Tibial nerve (tissue), 4 donors: ENCODE measurements at regions not wholly inside any gene's neighbourhood (a gene's known extent, or its start where the extent isn't known, plus 50 kb on each side); places are given as distances from the start of the nearest gene placed in this dataset.

Source experiments
- DNase-seq, 2 donors: peaks; one replicate each; pipeline ENCODE4 v3.0.0-alpha.2; 2019; ENCODE audit warnings: low spot score in 2 of 2
- H3K27ac ChIP-seq, 4 donors: fragments of 200-600 bp; sonication (generic) in 3 of 4; one replicate each; pipeline ENCODE4 v1.5.1; 2017 to 2019; ENCODE audit warnings: mild to moderate bottlenecking in 1 of 4
- H3K27me3 ChIP-seq, 2 donors: fragments of 200-600 bp; sonication (generic) in 1 of 2; one replicate each; pipeline versions ENCODE4 v1.5.1 to v1.6.0; 2017 to 2019
- H3K36me3 ChIP-seq, 3 donors: fragments of 200-600 bp; sonication (generic); one replicate each; pipeline ENCODE4 v1.5.1; 2018 to 2019
- H3K4me1 ChIP-seq, 4 donors: fragments of 200-600 bp; sonication (generic) in 3 of 4; one replicate each; pipeline ENCODE4 v1.5.1; 2017 to 2019
- H3K4me3 ChIP-seq, 4 donors: fragments of 200-600 bp; sonication (generic) in 3 of 4; one replicate each; pipeline ENCODE4 v1.5.1; 2017 to 2019; ENCODE audit warnings: mild to moderate bottlenecking in 1 of 4, moderate library complexity in 1 of 4
- H3K9me3 ChIP-seq, 4 donors: fragments of 200-600 bp; sonication (generic) in 3 of 4; one replicate each; pipeline ENCODE4 v1.5.1; 2017 to 2019
- CTCF ChIP-seq, 5 experiments: fragments of 200-600 bp in 3 of 5; fragments of 450-650 bp in 2 of 5; sonication (generic) in 3 of 5; IDR thresholded peaks; one replicate each; pipeline ENCODE4 v1.5.1; 2016 to 2019; ENCODE audit warnings: antibody characterized with exemption in 5 of 5, mild to moderate bottlenecking in 3 of 5, moderate library complexity in 2 of 5
- EP300 ChIP-seq, 2 donors: sonication (generic); formaldehyde crosslinking; IDR thresholded peaks; one replicate each; pipeline ENCODE4 v1.6.1; 2017; ENCODE audit warnings: antibody characterized with exemption in 2 of 2, mild to moderate bottlenecking in 1 of 2
- POLR2A ChIP-seq, 2 donors: fragments of 450-650 bp; IDR thresholded peaks; one replicate each; pipeline ENCODE4 v1.6.1; 2017; ENCODE audit warnings: antibody characterized with exemption in 2 of 2, mild to moderate bottlenecking in 2 of 2, moderate library complexity in 2 of 2
- WGBS, 2 donors: methylation state at CpG; one replicate each; pipeline ENCODE4 v1.1.5; 2018; 5-methylcytosine and 5-hydroxymethylcytosine counted together

- no peak for DNase-seq
- no peak overlapping the region for H3K27ac ChIP-seq
- H3K9me3 ChIP-seq: no peaks in the 10 kb centered on the region
- H3K36me3 ChIP-seq: no peaks in the 10 kb centered on the region
- 86 to 93% methylated on average over 1 of the region's 1 CpG for WGBS, 2 donors
- TF ChIP-seq EP300 (IDR thresholded peaks at IDR 0.05) (no peak), CTCF (IDR thresholded peaks at IDR 0.05) (no peak)
- H3K4me1 ChIP-seq: peaks cover 0 to 13% (median 0%) of the 10 kb centered on the region in 4 donors
- no peak overlapping the region for H3K4me3 ChIP-seq
- no peaks in the 10 kb centered on the region for H3K27me3 ChIP-seq
These were observed 159.3 kb downstream of the FAM124B start for GRCh38 chr2:224242561-224242960.

GRCh38 chr2:224241812-224242211, 160.1 kb downstream of the FAM124B start:
- Histone ChIP-seq H3K36me3 (no peaks in the 10 kb centered on the region), H3K27ac (no peak overlapping the region), H3K9me3 (peaks cover 0 to 4% (median 0%) of the 10 kb centered on the region in 4 donors), H3K4me1 (peaks cover 0 to 13% (median 0%) of the 10 kb centered on the region in 4 donors), H3K4me3 (no peak overlapping the region), H3K27me3 (no peaks in the 10 kb centered on the region)
- DNase-seq: no peak
- no peak for TF ChIP-seq POLR2A (IDR thresholded peaks at IDR 0.05)
- TF ChIP-seq EP300 (IDR thresholded peaks at IDR 0.05): no peak
- no peak for TF ChIP-seq CTCF (IDR thresholded peaks at IDR 0.05)
- 90 to 95% methylated on average over 3 of the region's 3 CpGs for WGBS, 2 donors

- no peaks in the 10 kb centered on the region for H3K36me3 ChIP-seq
- no peak for DNase-seq
- H3K27me3 ChIP-seq: no peaks in the 10 kb centered on the region
- WGBS, 2 donors: 61 to 76% methylated on average over 1 of the region's 1 CpG
- H3K4me3 ChIP-seq: no peak overlapping the region
- no peak for TF ChIP-seq POLR2A (IDR thresholded peaks at IDR 0.05)
- TF ChIP-seq EP300 (IDR thresholded peaks at IDR 0.05): no peak
- no peak for TF ChIP-seq CTCF (IDR thresholded peaks at IDR 0.05)
- peaks cover 0 to 13% (median 0%) of the 10 kb centered on the region in 4 donors for H3K4me1 ChIP-seq
- no peak overlapping the region for H3K27ac ChIP-seq
- H3K9me3 ChIP-seq: peaks cover 0 to 6% (median 0%) of the 10 kb centered on the region in 4 donors
These were observed 160.9 kb downstream of the FAM124B start for GRCh38 chr2:224241001-224241400.

- TF ChIP-seq POLR2A (IDR thresholded peaks at IDR 0.05) (no peak), CTCF (IDR thresholded peaks at IDR 0.05) (no peak), EP300 (IDR thresholded peaks at IDR 0.05) (no peak)
- Histone ChIP-seq H3K36me3 (no peaks in the 10 kb centered on the region), H3K4me3 (no peak overlapping the region), H3K27ac (no peak overlapping the region), H3K9me3 (no peaks in the 10 kb centered on the region), H3K4me1 (peaks cover 0 to 20% (median 5%) of the 10 kb centered on the region in 4 donors), H3K27me3 (no peaks in the 10 kb centered on the region)
- 68 to 74% methylated on average over 2 of the region's 2 CpGs for WGBS, 2 donors
- no peak for DNase-seq
These were observed 177.9 kb downstream of the FAM124B start for GRCh38 chr2:224223851-224224555.

- Histone ChIP-seq H3K9me3 (peaks cover 0 to 3% (median 0%) of the 10 kb centered on the region in 4 donors), H3K4me3 (no peak overlapping the region), H3K36me3 (no peaks in the 10 kb centered on the region), H3K27ac (no peak overlapping the region), H3K27me3 (no peaks in the 10 kb centered on the region), H3K4me1 (peaks cover 0 to 20% (median 5%) of the 10 kb centered on the region in 4 donors)
- no peak for DNase-seq
- 0 to 24% methylated on average over 1 of the region's 1 CpG for WGBS, 2 donors
- TF ChIP-seq POLR2A (IDR thresholded peaks at IDR 0.05) (no peak), EP300 (IDR thresholded peaks at IDR 0.05) (no peak), CTCF (IDR thresholded peaks at IDR 0.05) (no peak)
These were observed 178.9 kb downstream of the FAM124B start for GRCh38 chr2:224222974-224223373.
